ENCODE measurements at regions not wholly inside any gene's neighbourhood (a gene's known extent, or its start where the extent isn't known, plus 50 kb on each side); places are given as distances from the start of the nearest gene placed in this dataset.

- no peak for TF ChIP-seq GABPA (IDR thresholded peaks at IDR 0.05 in 1 of 2, conservative IDR thresholded peaks at IDR 0.05 in 1 of 2)
- no peak for TF ChIP-seq CTCF (IDR thresholded peaks at IDR 0.05; ENCODE audit: low read depth, low read length, missing input control)
- TF ChIP-seq REST (IDR thresholded peaks at IDR 0.05) = no peak
- no peak for TF ChIP-seq MAX (IDR thresholded peaks at IDR 0.05)
- TF ChIP-seq JUND (IDR thresholded peaks at IDR 0.05) = no peak
- no peak for TF ChIP-seq RAD21 (IDR thresholded peaks at IDR 0.05)
- TF ChIP-seq YY1 (IDR thresholded peaks at IDR 0.05) = no peak
- TF ChIP-seq ZBTB33 (IDR thresholded peaks at IDR 0.05) = no peak
- no peak for TF ChIP-seq EGR1 (IDR thresholded peaks at IDR 0.05; ENCODE audit: low read depth in 2 of 2)
- no peak for TF ChIP-seq SP1 (IDR thresholded peaks at IDR 0.05)
- TF ChIP-seq FOXA1 (IDR thresholded peaks at IDR 0.05) = no peak
- TF ChIP-seq TAF1 (conservative IDR thresholded peaks at IDR 0.05) = no peak
- no peak for TF ChIP-seq HNF4G (IDR thresholded peaks at IDR 0.05)
Observed at GRCh38 chr5:127153521-127153920, 80.2 kb upstream of the C5orf63 start.

All from liver (tissue), 3 donors.